Mesothelial cell of epicardium (in vitro differentiated cells): ENCODE measurements at regions not wholly inside any gene's neighbourhood (a gene's known extent, or its start where the extent isn't known, plus 50 kb on each side); places are given as distances from the start of the nearest gene placed in this dataset.

Source experiments
- DNase-seq, 2 experiments: peaks; one replicate each; pipeline ENCODE4 v3.0.0; 2021; ENCODE audit warnings: low spot score in 2 of 2; ENCODE audit not compliant: unreplicated experiment in 2 of 2
- H3K27ac Mint-ChIP-seq: 2 replicates; pipeline ENCODE4 v1.8.0; 2021; ENCODE audit warnings: mixed read lengths
- H3K27me3 Mint-ChIP-seq: 2 replicates; pipeline ENCODE4 v1.8.0; 2021; ENCODE audit warnings: low read depth, mixed read lengths
- H3K36me3 Mint-ChIP-seq: 2 replicates; pipeline ENCODE4 v1.8.0; 2021; ENCODE audit warnings: mixed read lengths
- H3K4me1 Mint-ChIP-seq: 2 replicates; pipeline ENCODE4 v1.8.0; 2021; ENCODE audit warnings: mixed read lengths
- H3K4me3 Mint-ChIP-seq: 2 replicates; pipeline ENCODE4 v1.8.0; 2021; ENCODE audit warnings: mild to moderate bottlenecking, moderate library complexity, mixed read lengths
- H3K9me3 Mint-ChIP-seq: 2 replicates; pipeline ENCODE4 v1.8.0; 2021; ENCODE audit warnings: mixed read lengths
- TF ChIP-seq, protein P1 (sequence below): fragments of 200-600 bp; sonication (generic); IDR thresholded peaks from one replicate; pipeline ENCODE4 v1.5.0; 2021; ENCODE audit warnings: antibody characterized with exemption; ENCODE audit not compliant: unreplicated experiment

DNA sequence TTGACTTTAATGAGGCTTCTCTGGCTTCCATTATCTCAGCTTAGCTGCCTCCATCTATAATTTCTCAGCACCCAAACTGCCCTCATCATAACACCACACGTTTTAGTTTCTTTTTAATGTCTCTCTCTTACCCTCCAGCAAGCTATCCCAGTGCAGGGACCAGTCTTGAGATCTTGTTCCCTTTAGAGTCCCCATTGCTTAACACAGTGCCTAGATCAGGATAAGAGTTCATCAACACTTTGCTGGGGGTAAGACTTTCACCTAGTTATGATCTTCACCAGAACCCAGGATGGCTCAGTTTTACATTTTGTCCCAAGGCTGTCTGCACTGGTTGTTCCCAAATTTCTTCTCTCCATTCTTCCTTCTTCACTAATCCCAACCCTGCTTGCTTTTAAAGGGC, 126.1 kb downstream of the OR2B2 start:
- DNase-seq, result no peak
- Mint-ChIP-seq H3K9me3 (no peaks in the 10 kb centered on the region), H3K36me3 (no peaks in the 10 kb centered on the region), H3K4me3 (no peak overlapping the region), H3K27ac (no peak overlapping the region), H3K27me3 (no peaks in the 10 kb centered on the region), H3K4me1 (peaks cover 5% of the 10 kb centered on the region)
- TF ChIP-seq, protein P1, sequence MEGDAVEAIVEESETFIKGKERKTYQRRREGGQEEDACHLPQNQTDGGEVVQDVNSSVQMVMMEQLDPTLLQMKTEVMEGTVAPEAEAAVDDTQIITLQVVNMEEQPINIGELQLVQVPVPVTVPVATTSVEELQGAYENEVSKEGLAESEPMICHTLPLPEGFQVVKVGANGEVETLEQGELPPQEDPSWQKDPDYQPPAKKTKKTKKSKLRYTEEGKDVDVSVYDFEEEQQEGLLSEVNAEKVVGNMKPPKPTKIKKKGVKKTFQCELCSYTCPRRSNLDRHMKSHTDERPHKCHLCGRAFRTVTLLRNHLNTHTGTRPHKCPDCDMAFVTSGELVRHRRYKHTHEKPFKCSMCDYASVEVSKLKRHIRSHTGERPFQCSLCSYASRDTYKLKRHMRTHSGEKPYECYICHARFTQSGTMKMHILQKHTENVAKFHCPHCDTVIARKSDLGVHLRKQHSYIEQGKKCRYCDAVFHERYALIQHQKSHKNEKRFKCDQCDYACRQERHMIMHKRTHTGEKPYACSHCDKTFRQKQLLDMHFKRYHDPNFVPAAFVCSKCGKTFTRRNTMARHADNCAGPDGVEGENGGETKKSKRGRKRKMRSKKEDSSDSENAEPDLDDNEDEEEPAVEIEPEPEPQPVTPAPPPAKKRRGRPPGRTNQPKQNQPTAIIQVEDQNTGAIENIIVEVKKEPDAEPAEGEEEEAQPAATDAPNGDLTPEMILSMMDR, result no peak

DNA sequence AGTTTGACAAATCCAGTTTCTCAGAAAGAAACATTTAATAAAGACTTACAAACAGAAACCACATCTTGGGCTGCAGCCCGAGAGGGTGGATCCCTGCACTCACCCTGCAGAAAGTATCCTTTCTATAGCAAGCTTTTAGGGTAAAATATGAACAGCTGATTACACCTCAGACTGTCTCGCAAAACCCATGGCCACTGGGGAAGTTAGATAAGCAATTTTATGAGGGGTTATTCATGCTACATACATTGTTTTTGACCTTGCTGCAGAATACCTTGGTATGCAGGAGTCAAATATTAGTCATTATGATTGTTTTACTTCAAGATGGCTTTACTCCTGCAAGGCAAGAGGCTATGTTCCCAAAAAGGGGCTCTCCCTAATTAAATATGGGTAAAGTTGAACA, 126.9 kb downstream of the OR2B2 start:
- TF ChIP-seq, protein P1, result no peak
- Mint-ChIP-seq H3K4me1 (peaks cover 10% of the 10 kb centered on the region), H3K27me3 (no peaks in the 10 kb centered on the region), H3K27ac (no peak overlapping the region), H3K36me3 (no peaks in the 10 kb centered on the region), H3K4me3 (no peak overlapping the region), H3K9me3 (no peaks in the 10 kb centered on the region)
- no peak for DNase-seq

DNA sequence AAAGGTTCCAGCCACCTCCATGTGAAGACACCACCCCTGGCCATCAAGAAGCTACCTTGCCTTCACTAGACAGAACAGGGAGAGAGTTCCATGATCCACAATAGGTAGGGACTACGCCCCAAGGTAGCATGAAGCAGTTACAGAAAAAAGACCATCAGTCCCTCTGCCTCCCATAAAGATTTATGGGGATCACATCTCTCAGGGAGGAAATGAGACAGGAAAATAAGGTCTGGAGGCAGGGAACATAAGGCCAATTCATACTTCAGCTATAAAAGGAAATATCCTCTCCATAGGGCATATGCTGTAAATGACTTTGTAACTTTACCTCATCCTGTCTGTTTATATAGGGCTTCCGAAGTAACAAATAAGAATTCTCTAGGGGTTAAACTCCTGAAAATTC, 129.4 kb downstream of the OR2B2 start:
- Mint-ChIP-seq H3K9me3 (no peaks in the 10 kb centered on the region), H3K4me3 (no peak overlapping the region), H3K27me3 (no peaks in the 10 kb centered on the region), H3K27ac (no peak overlapping the region), H3K4me1 (peaks cover 15% of the 10 kb centered on the region), H3K36me3 (no peaks in the 10 kb centered on the region)
- TF ChIP-seq, protein P1, result no peak
- DNase-seq, result no peak

DNA sequence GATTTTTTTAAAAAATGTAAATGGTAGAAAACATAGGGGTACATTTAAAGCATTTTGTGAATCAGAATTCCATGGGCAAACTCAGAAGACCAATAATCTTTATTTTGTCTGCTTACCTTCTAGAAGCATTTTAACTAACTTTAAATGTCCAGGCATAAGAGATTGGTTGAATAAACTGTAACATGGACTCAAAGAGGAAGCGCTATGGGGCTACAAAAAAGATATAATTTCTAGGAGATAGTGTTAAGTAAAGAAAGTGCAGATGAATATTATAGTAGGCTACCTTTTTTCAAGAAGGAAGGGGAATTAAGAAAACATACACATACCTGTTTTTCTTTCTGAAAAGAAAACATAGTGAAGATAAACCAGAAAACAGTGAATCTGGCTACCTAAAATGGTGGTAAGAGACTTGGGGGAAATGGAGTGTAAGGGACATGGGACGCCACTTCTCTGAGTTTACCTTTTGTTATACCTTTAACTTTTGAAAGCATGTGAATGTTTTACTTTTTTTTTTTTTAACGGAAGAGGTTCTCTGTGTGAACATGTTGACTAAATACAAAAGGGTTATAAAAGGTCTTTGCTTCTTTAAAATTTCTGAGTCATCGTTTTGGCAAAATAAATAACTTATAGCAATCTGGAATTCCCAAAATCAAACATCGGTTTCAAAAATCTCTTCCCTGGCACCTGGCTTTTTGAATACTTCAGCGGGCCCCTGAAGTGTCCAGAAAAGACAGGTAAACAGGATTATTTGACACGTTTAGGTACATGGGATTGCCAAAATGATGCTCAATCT, 133.4 kb downstream of the OR2B2 start:
- Mint-ChIP-seq H3K9me3 (no peaks in the 10 kb centered on the region), H3K27me3 (no peaks in the 10 kb centered on the region), H3K36me3 (no peaks in the 10 kb centered on the region), H3K27ac (no peak overlapping the region), H3K4me3 (no peak overlapping the region), H3K4me1 (peaks cover 10% of the 10 kb centered on the region)
- no peak for DNase-seq
- TF ChIP-seq, protein P1, result no peak

DNA sequence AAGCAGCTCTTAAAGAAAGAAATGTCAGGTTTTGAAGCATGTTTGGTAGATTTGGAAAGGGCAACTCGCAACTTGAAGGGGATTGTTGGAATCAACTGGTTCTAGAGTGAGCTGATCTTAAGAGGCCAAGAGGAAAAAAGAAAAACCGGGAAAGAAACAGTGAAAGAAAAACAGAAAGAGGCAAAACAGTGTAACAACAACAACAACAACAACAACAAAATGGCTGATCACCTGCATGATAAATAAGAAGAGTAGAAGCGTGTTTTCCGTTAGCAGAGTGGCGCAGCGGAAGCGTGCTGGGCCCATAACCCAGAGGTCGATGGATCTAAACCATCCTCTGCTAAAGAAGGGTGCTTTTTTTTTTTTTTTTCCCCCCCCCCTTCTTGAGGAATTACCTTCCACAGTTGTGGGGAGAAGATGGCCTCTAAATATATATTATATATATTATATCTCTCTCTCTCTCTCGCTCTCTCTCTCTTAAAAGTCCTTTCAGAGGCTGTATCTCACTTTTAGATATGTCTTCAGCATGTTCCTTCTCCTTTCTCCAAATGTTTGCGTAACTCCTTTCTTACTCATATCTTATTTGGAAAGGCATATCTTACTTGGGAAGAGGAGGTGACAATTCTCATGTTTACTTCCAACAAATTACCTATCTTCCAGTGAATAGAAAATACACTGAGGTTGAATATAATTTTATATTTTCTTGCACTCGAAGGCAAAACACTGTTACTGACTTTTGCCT, 134.4 kb downstream of the OR2B2 start:
- Mint-ChIP-seq H3K9me3 (no peaks in the 10 kb centered on the region), H3K4me1 (peaks cover 10% of the 10 kb centered on the region), H3K27me3 (no peaks in the 10 kb centered on the region), H3K27ac (no peak overlapping the region), H3K4me3 (no peak overlapping the region), H3K36me3 (no peaks in the 10 kb centered on the region)
- DNase-seq, result no peak
- TF ChIP-seq, protein P1, result no peak
